ENCODE measurements at regions not wholly inside any gene's neighbourhood (a gene's known extent, or its start where the extent isn't known, plus 50 kb on each side); places are given as distances from the start of the nearest gene placed in this dataset.

- TF ChIP-seq EZH2phosphoT487 (IDR thresholded peaks at IDR 0.05; ENCODE audit: low read depth) (no peak), CTCF (IDR thresholded peaks at IDR 0.05; ENCODE audit: low read depth, low read length) (no peak)
Observed at GRCh38 chr11:95455228-95455970, 224.4 kb upstream of the SESN3 start.

Measured in OCI-LY3 (cell line).